ENCODE measurements at regions not wholly inside any gene's neighbourhood (a gene's known extent, or its start where the extent isn't known, plus 50 kb on each side); places are given as distances from the start of the nearest gene placed in this dataset.

DNA sequence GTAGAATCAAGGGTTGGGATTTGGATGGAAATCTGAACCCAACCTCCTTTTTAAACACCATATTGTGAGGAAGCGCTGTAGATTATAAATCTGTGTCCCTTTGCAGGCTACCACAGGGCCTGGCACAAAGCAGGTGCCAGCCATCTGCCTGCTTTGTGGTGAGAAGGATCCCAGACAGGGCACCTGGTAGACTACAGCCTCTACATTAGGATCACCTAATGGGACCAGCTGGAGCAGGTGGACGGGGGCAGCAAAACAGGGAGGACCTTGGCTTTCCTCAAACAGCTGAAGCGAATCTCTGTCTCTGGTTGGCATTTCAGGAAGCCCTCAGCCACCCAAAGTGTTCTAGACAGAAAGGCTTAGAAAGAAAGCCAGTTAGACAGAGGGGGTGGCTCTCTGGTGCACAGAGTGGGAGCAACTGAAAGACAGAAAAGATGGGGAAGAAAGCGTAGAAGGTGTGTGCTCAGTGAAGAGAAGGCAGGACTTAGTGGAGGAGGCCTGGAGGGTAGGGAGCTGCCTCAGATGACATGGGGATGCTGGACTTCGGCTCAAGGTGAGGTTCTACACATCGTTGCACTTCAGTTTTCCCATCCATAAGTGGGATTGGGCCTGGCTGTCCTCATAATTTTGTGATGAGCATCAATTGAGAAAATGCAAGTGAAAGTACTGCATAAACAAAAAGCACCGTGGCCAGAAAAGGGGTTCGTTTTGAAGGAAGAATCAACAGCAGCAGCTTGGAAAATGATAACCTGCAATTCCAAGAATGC lies 350.8 kb downstream of the CYRIA start:
- TF ChIP-seq, protein P1, sequence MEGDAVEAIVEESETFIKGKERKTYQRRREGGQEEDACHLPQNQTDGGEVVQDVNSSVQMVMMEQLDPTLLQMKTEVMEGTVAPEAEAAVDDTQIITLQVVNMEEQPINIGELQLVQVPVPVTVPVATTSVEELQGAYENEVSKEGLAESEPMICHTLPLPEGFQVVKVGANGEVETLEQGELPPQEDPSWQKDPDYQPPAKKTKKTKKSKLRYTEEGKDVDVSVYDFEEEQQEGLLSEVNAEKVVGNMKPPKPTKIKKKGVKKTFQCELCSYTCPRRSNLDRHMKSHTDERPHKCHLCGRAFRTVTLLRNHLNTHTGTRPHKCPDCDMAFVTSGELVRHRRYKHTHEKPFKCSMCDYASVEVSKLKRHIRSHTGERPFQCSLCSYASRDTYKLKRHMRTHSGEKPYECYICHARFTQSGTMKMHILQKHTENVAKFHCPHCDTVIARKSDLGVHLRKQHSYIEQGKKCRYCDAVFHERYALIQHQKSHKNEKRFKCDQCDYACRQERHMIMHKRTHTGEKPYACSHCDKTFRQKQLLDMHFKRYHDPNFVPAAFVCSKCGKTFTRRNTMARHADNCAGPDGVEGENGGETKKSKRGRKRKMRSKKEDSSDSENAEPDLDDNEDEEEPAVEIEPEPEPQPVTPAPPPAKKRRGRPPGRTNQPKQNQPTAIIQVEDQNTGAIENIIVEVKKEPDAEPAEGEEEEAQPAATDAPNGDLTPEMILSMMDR (IDR thresholded peaks at IDR 0.05): no peak
- TF ChIP-seq POLR2AphosphoS5 (IDR thresholded peaks at IDR 0.05) (no peak), POLR2A (IDR thresholded peaks at IDR 0.05) (no peak)
